ENCODE measurements at regions not wholly inside any gene's neighbourhood (a gene's known extent, or its start where the extent isn't known, plus 50 kb on each side); places are given as distances from the start of the nearest gene placed in this dataset.

GRCh38 chr11:127790592-127790991 is 790.0 kb upstream of the KIRREL3 start:
- no peaks in the 10 kb centered on the region for H3K9me3 ChIP-seq (ENCODE audit: control insufficient read depth, insufficient read depth, low read length)
- dilution Hi-C loops (cut with HindIII; ENCODE audit: low sequenced_read_pairs, unreplicated experiment): no loop called here

More at GRCh38 chr11:127790592-127790991, 790.0 kb upstream of the KIRREL3 start:
- no peak overlapping the region for H3K14ac ChIP-seq (replicated peaks; ENCODE audit: low read depth, low read length)
- H4K5ac ChIP-seq (ENCODE audit: low read depth, low read length): no peak overlapping the region
- H2BK5ac ChIP-seq (ENCODE audit: low read depth, low read length, poor library complexity, severe bottlenecking): no peak overlapping the region
- H2BK120ac ChIP-seq (ENCODE audit: low read depth, low read length): no peak overlapping the region
- no peak overlapping the region for H3K4ac ChIP-seq (ENCODE audit: low read depth, low read length)
- no peak overlapping the region for H2BK20ac ChIP-seq (ENCODE audit: low read depth, low read length)
- no peak overlapping the region for H4K91ac ChIP-seq (ENCODE audit: insufficient read depth, low read depth, low read length)
- no peak overlapping the region for H3K23ac ChIP-seq (ENCODE audit: low read depth, low read length)
- H3K4me1 ChIP-seq (ENCODE audit: control insufficient read depth, insufficient read depth, low read length): no peaks in the 10 kb centered on the region
- H2AFZ ChIP-seq (replicated peaks; ENCODE audit: low read length, poor library complexity): no peak overlapping the region
- H3K36me3 ChIP-seq (ENCODE audit: control insufficient read depth, insufficient read depth, low read length): no peaks in the 10 kb centered on the region
- no peak overlapping the region for H2AK9ac ChIP-seq (replicated peaks; ENCODE audit: low read depth, low read length, poor library complexity)
- no peak overlapping the region for H3K56ac ChIP-seq (ENCODE audit: extremely low read depth, insufficient read depth, low read length)
- H4K20me1 ChIP-seq (ENCODE audit: insufficient read depth, low read length): no peaks in the 10 kb centered on the region
- no peaks in the 10 kb centered on the region for H3K79me1 ChIP-seq (ENCODE audit: low read depth in 1 of 2, low read length in 2 of 2)
- no peak overlapping the region for H3K4me2 ChIP-seq (ENCODE audit: low read depth, low read length)
- H2BK15ac ChIP-seq (ENCODE audit: low read depth, low read length): no peak overlapping the region
- no peak for ATAC-seq (ENCODE audit: low read depth)
- H2AK5ac ChIP-seq (ENCODE audit: low read depth, low read length): no peak overlapping the region
- no peak overlapping the region for H3K4me3 ChIP-seq (ENCODE audit: insufficient read depth, low read depth, low read length)
- no peak overlapping the region for H3K18ac ChIP-seq (ENCODE audit: low read depth, low read length)
- H3K27ac ChIP-seq (ENCODE audit: insufficient read depth, low read length): no peak overlapping the region
- no peak for DNase-seq
- POLR2A ChIA-PET (ENCODE audit: unreplicated experiment): no interaction called here
- H3K9ac ChIP-seq (ENCODE audit: low read depth, low read length): no peak overlapping the region
- intact Hi-C loops (cut with micrococcal nuclease) (no loop called here), in situ Hi-C loops (cut with MboI; ENCODE audit: low sequenced_read_pairs) (no loop called here)
- no peaks in the 10 kb centered on the region for H3K27me3 ChIP-seq (ENCODE audit: control insufficient read depth, insufficient read depth, low read length)
- no peak overlapping the region for H4K8ac ChIP-seq (ENCODE audit: low read depth in 2 of 2, low read length in 2 of 2)
- no peaks in the 10 kb centered on the region for H3K9me1 ChIP-seq (ENCODE audit: insufficient read depth, low read length)
- CTCF ChIA-PET: interaction anchor here (1.0 kb wide), 1 partner anchor 479 kb away, joined by 3 read pairs; no protein-coding TSS in a partner anchor
- BruUV-seq (replicated peaks): no TSS peak
- TF ChIP-seq RAD21 (IDR thresholded peaks at IDR 0.05; ENCODE audit: low read length) (no peak), SMC3 (IDR thresholded peaks at IDR 0.05; ENCODE audit: low read depth, low read length) (no peak), MAFK (IDR thresholded peaks at IDR 0.05; ENCODE audit: low read depth, low read length) (no peak), CHD1 (IDR thresholded peaks at IDR 0.05; ENCODE audit: low read depth, low read length) (no peak), RFX5 (IDR thresholded peaks at IDR 0.05; ENCODE audit: low read depth, low read length) (no peak), ELK1 (IDR thresholded peaks at IDR 0.05; ENCODE audit: borderline replicate concordance, low read depth, low read length) (no peak), MXI1 (IDR thresholded peaks at IDR 0.05; ENCODE audit: borderline replicate concordance, low read depth, low read length) (no peak), POLR2A (IDR thresholded peaks at IDR 0.05; ENCODE audit: low read depth, low read length) (no peak), CTCF (conservative IDR thresholded peaks at IDR 0.05; ENCODE audit: low read depth, low read length) (no peak), RCOR1 (IDR thresholded peaks at IDR 0.05; ENCODE audit: insufficient replicate concordance, low read length) (no peak), NFE2L2 (IDR thresholded peaks at IDR 0.05; ENCODE audit: low read depth, low read length) (no peak), MAZ (IDR thresholded peaks at IDR 0.05; ENCODE audit: borderline replicate concordance, low read depth, low read length) (no peak), USF2 (IDR thresholded peaks at IDR 0.05; ENCODE audit: low read depth, low read length) (no peak)
- WGBS, 2 experiments (ENCODE audit: extremely low coverage in 2 of 2, insufficient read length in 1 of 2): no CpG with 5 or more reads among the region's 4 CpGs
